Endothelial cell (in vitro differentiated cells): ENCODE measurements at regions not wholly inside any gene's neighbourhood (a gene's known extent, or its start where the extent isn't known, plus 50 kb on each side); places are given as distances from the start of the nearest gene placed in this dataset.

ENCODE experiments used
- DNase-seq: peaks from one replicate; pipeline ENCODE4 v3.0.0; 2021; ENCODE audit warnings: low spot score
- H3K27ac Mint-ChIP-seq: one replicate; pipeline ENCODE4 v1.8.0; 2021; ENCODE audit warnings: mixed read lengths, inconsistent platforms; ENCODE audit not compliant: unreplicated experiment
- H3K27me3 Mint-ChIP-seq: one replicate; pipeline ENCODE4 v1.8.0; 2021; ENCODE audit warnings: mild to moderate bottlenecking, moderate library complexity, mixed read lengths, inconsistent platforms; ENCODE audit not compliant: unreplicated experiment
- H3K36me3 Mint-ChIP-seq: one replicate; pipeline ENCODE4 v1.8.0; 2021; ENCODE audit warnings: mild to moderate bottlenecking, low read depth, mixed read lengths, inconsistent platforms; ENCODE audit not compliant: unreplicated experiment
- H3K4me1 Mint-ChIP-seq: one replicate; pipeline ENCODE4 v1.8.0; 2021; ENCODE audit warnings: mild to moderate bottlenecking, mixed read lengths, inconsistent platforms; ENCODE audit not compliant: unreplicated experiment
- H3K4me3 Mint-ChIP-seq: one replicate; pipeline ENCODE4 v1.8.0; 2021; ENCODE audit warnings: mild to moderate bottlenecking, mixed read lengths, inconsistent platforms; ENCODE audit not compliant: unreplicated experiment
- H3K9me3 Mint-ChIP-seq: one replicate; pipeline ENCODE4 v1.8.0; 2021; ENCODE audit warnings: mixed read lengths, inconsistent platforms; ENCODE audit not compliant: unreplicated experiment
- TF ChIP-seq, protein P1 (sequence below): fragments of 200-600 bp; sonication (generic); IDR thresholded peaks from one replicate; pipeline ENCODE4 v1.5.0; 2021; ENCODE audit warnings: antibody characterized with exemption; ENCODE audit not compliant: unreplicated experiment

DNA sequence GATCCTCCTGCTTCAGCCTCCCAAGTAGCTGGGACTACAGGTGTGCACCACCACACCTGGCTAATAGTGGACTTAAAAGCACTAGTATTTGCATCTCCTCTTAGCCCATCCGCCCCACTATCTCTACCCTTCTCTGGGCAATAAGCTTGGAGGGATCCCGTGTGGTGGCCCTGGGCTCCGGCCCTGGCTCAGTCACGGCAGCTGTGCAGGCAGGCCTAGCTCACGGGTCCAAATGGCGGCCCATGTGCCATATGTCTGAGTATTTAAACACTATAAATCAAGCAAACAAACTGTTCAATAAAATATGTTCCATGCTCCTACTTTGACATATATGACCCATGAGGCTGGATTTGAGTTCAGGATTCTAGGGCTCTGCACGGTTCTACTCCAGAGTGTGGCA, 118.4 kb downstream of the BANF2 start:
- Mint-ChIP-seq H3K27ac (no peak overlapping the region), H3K4me1 (peaks cover 4% of the 10 kb centered on the region), H3K9me3 (no peaks in the 10 kb centered on the region), H3K4me3 (no peak overlapping the region), H3K27me3 (peaks cover 4% of the 10 kb centered on the region), H3K36me3 (peaks cover 7% of the 10 kb centered on the region)
- TF ChIP-seq, protein P1, sequence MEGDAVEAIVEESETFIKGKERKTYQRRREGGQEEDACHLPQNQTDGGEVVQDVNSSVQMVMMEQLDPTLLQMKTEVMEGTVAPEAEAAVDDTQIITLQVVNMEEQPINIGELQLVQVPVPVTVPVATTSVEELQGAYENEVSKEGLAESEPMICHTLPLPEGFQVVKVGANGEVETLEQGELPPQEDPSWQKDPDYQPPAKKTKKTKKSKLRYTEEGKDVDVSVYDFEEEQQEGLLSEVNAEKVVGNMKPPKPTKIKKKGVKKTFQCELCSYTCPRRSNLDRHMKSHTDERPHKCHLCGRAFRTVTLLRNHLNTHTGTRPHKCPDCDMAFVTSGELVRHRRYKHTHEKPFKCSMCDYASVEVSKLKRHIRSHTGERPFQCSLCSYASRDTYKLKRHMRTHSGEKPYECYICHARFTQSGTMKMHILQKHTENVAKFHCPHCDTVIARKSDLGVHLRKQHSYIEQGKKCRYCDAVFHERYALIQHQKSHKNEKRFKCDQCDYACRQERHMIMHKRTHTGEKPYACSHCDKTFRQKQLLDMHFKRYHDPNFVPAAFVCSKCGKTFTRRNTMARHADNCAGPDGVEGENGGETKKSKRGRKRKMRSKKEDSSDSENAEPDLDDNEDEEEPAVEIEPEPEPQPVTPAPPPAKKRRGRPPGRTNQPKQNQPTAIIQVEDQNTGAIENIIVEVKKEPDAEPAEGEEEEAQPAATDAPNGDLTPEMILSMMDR, result no peak
- no peak for DNase-seq

DNA sequence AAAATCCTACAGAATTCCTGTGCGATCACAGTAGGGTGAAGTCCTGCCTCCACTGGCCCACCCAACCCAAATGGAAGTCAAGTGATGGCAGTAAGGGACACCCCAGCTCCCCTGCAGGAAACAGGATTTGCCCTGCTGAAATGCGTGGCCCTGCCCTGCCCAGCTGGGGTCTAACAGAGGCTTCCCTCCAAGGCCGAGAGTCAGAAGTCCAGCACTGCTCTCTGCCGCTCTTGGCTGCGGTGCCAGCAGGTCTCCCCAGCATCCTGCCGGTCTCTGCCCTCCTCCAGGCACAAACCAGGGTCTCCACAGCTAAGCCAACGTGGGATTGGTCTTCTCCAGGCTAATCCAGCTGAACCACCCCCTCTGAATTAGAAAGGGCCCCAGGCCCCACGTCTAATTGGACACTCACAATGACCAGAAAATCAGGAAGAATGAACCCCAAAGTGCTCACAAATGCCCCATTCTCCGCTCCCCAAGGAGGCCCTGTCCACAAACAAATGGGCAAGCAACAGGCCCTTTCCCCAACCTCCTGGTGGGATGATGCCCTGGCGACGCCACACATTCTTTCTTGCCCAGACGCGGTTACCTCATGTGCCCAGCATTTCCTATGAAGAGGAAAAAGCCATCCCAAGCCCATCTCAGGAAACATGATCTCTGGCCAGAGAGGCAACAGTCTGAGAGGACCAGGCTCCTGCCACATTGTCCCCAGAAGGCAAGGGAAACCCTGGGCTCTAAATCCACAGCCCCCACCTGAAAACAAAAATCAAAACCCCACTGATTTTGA, 117.2 kb downstream of the BANF2 start:
- peaks cover 7% of the 10 kb centered on the region for H3K36me3 Mint-ChIP-seq
- H3K9me3 Mint-ChIP-seq, result no peaks in the 10 kb centered on the region
- peaks cover 2% of the 10 kb centered on the region for H3K4me1 Mint-ChIP-seq
- peaks cover 4% of the 10 kb centered on the region for H3K27me3 Mint-ChIP-seq
- no peak overlapping the region for H3K27ac Mint-ChIP-seq
- no peak overlapping the region for H3K4me3 Mint-ChIP-seq
- no peak for DNase-seq
- TF ChIP-seq, protein P1, result no peak

DNA sequence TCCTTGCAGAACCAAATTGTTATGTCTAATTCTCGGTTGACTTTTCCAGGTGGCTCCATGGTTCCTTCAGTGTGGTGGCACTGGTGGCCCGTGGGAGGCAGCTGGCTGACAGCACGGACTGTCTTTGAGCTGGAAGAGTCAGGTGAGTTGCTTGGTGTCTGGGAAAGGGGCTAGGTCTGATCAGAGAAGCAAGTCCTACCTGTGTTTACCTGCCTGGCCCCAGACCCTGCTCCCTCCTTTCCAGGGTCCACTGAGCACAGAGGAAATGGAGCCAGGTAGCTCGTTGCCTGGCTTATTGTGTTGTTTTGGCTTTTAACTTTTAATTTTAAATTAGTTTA, 111.8 kb downstream of the BANF2 start:
- TF ChIP-seq, protein P1, result no peak
- no peaks in the 10 kb centered on the region for H3K4me1 Mint-ChIP-seq
- H3K27me3 Mint-ChIP-seq, result no peaks in the 10 kb centered on the region
- no peaks in the 10 kb centered on the region for H3K36me3 Mint-ChIP-seq
- H3K9me3 Mint-ChIP-seq, result no peaks in the 10 kb centered on the region
- H3K27ac Mint-ChIP-seq, result no peak overlapping the region
- DNase-seq, result no peak
- no peak overlapping the region for H3K4me3 Mint-ChIP-seq

DNA sequence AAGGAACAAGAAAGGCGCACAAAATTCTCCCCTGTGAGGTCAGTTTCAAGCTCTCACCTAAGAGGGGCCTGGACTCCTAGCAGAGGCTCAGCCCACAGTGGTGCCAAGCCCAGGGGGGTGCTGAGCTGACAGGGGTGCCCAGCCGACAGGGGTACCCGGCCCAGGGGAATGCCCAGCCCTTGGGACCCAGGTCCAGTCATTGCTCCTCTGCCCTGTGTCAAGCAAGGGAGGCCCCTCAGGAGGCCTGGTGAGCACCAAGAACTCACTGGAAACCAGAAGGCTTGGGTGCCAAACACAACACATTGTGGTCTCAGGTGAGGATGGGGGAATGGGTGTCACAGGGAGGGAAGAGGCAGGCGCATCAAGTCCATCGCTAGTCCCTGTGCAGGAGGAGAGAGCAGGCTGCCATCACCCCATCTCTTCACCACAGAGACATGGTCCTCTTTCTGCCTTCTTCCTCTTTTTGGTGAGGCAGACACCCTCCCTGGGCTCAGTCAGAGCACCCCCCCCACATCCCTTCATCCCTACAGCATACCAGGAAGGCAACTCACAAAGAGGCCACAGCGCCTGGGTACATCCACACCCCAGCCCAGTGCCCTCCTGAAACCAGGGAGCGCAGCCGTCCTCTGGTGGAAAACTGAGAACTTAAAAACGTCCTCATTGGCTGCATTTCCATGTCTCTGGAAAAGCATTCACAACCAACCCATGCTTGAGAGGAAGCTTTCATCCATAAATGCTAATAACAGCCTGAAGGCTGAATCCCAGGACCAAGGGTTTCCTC, 111.3 kb downstream of the BANF2 start:
- Mint-ChIP-seq H3K4me1 (no peaks in the 10 kb centered on the region), H3K36me3 (no peaks in the 10 kb centered on the region), H3K27me3 (no peaks in the 10 kb centered on the region), H3K9me3 (no peaks in the 10 kb centered on the region), H3K27ac (no peak overlapping the region), H3K4me3 (no peak overlapping the region)
- TF ChIP-seq, protein P1, result no peak
- no peak for DNase-seq

DNA sequence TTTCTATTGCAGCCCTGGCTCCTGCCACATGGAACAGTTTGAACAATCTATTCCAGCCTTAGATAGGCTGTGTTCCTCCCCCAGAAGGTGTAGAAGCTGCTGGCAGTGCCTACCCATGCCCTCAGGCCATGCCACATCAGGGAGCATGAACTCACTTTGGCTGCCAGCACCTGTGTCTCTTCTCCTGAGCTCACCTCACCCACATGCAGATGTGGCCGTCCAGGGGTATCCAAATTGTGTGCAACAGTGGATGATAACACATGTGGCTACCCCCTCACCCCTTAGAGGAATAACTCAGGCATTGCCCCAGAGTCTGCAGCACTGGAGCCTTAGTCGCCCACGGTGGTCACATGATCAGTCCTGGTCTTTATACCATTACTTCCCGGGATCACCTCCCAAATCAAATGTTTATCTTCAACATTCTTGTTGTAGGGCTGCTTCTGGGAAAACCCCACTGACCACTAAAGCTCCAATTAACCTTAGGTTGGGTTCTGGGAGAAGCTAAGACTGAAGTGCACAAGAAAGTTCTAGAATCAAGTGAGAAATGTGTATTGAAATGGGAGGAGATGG, 110.4 kb downstream of the BANF2 start:
- TF ChIP-seq, protein P1, result no peak

More for the DNA sequence above, 110.4 kb downstream of the BANF2 start:
- H3K36me3 Mint-ChIP-seq, result no peaks in the 10 kb centered on the region
- no peak overlapping the region for H3K27ac Mint-ChIP-seq
- H3K4me3 Mint-ChIP-seq, result no peak overlapping the region
- peaks cover under 1% of the 10 kb centered on the region for H3K27me3 Mint-ChIP-seq
- H3K4me1 Mint-ChIP-seq, result no peaks in the 10 kb centered on the region
- no peak for DNase-seq
- no peaks in the 10 kb centered on the region for H3K9me3 Mint-ChIP-seq
